ENCODE measurements at regions not wholly inside any gene's neighbourhood (a gene's known extent, or its start where the extent isn't known, plus 50 kb on each side); places are given as distances from the start of the nearest gene placed in this dataset.

DNA sequence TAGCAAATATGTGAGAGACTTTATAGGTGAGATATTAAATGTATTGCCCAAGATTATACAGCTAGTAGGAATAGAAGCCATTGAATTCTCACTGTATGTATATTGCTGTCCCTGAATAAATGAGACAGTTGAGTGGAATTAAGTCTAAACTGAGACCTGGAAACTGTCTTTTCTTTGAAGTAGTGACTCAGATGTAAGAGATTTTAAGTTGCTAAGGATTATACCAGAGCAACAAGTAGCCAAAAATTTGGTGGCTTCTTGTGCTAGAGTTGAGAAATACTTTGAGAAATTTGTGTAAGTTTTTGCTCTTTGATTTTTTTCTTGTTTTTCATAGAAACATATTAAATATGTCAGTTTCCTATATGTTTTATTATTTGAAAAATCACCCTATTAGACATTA lies 58.7 kb downstream of the TANC2 start:
- TF ChIP-seq RELA (CRISPR knock-in tag; IDR thresholded peaks at IDR 0.05; ENCODE audit: borderline replicate concordance), result no peak
- TF ChIP-seq, protein P1, sequence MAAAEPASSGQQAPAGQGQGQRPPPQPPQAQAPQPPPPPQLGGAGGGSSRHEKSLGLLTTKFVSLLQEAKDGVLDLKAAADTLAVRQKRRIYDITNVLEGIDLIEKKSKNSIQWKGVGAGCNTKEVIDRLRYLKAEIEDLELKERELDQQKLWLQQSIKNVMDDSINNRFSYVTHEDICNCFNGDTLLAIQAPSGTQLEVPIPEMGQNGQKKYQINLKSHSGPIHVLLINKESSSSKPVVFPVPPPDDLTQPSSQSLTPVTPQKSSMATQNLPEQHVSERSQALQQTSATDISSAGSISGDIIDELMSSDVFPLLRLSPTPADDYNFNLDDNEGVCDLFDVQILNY (CRISPR knock-in tag; IDR thresholded peaks at IDR 0.05), result no peak
- TF ChIP-seq, protein P2, sequence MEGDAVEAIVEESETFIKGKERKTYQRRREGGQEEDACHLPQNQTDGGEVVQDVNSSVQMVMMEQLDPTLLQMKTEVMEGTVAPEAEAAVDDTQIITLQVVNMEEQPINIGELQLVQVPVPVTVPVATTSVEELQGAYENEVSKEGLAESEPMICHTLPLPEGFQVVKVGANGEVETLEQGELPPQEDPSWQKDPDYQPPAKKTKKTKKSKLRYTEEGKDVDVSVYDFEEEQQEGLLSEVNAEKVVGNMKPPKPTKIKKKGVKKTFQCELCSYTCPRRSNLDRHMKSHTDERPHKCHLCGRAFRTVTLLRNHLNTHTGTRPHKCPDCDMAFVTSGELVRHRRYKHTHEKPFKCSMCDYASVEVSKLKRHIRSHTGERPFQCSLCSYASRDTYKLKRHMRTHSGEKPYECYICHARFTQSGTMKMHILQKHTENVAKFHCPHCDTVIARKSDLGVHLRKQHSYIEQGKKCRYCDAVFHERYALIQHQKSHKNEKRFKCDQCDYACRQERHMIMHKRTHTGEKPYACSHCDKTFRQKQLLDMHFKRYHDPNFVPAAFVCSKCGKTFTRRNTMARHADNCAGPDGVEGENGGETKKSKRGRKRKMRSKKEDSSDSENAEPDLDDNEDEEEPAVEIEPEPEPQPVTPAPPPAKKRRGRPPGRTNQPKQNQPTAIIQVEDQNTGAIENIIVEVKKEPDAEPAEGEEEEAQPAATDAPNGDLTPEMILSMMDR (IDR thresholded peaks at IDR 0.05), result no peak
- TF ChIP-seq ZBTB21 (CRISPR knock-in tag; IDR thresholded peaks at IDR 0.05; ENCODE audit: borderline replicate concordance), result no peak
- no peak for TF ChIP-seq CREB1 (CRISPR knock-in tag; IDR thresholded peaks at IDR 0.05)
- no peak for TF ChIP-seq IRF2 (CRISPR knock-in tag; IDR thresholded peaks at IDR 0.05; ENCODE audit: borderline replicate concordance, low read depth)
- no peak for TF ChIP-seq SP1 (CRISPR knock-in tag; conservative IDR thresholded peaks at IDR 0.05)
- no peak for TF ChIP-seq CREM (CRISPR knock-in tag; IDR thresholded peaks at IDR 0.05)
- no peak for TF ChIP-seq CBFB (CRISPR knock-in tag; IDR thresholded peaks at IDR 0.05; ENCODE audit: low read depth)
- TF ChIP-seq ZNF423 (CRISPR knock-in tag; IDR thresholded peaks at IDR 0.05), result no peak
- TF ChIP-seq NFYB (CRISPR knock-in tag; conservative IDR thresholded peaks at IDR 0.05; ENCODE audit: low read depth), result no peak

Measured in WTC11 (cell line).